Heart left ventricle (tissue), 13 donors: ENCODE measurements at regions not wholly inside any gene's neighbourhood (a gene's known extent, or its start where the extent isn't known, plus 50 kb on each side); places are given as distances from the start of the nearest gene placed in this dataset.

ENCODE experiments used
- CTCF ChIP-seq, 12 donors: fragments of 200-600 bp; sonication (generic) in 4 of 12; IDR thresholded peaks; one replicate each; pipeline versions ENCODE4 v1.5.0 to v1.8.0; 2018 to 2022; ENCODE audit warnings: antibody characterized with exemption in 12 of 12, mild to moderate bottlenecking in 5 of 12
- POLR2A ChIP-seq, 2 donors: fragments of 450-650 bp; IDR thresholded peaks; one replicate each; pipeline ENCODE4 v1.6.1; 2017; ENCODE audit warnings: antibody characterized with exemption in 2 of 2, mild to moderate bottlenecking in 2 of 2, moderate library complexity in 2 of 2
- donor health status: ischemic (EF 13 %, LVEDD 7.1; RV severe dilation, severe dysfunction).
- donor health status: DM: no; HTN: yes; CAD: no.
- donor health status: DM: no; HTN: no; CAD: no.
- donor health status: ischemic (EF 25% LVEDD 6.9; RV normal size, moderate dysfunction).
- donor health status: ischemic (EF 25% LVEDD 5.7; RV mildly dilated, moderate dysfunction).
- donor health status: ischemic (EF 35%, LVEDD 5.7; RV mildly dilated, moderate dysfunction).
- donor health status: nonischemic (EF 11% LVEDD 7.7; RV severe dilation, severe dysfunction).
- donor health status: DM: yes; HTN: yes; CAD: no.
- donor health status: PGD.
- donor health status: ischemic (EF 29% LVEDD 5.4; RV normal size, mild dysfunction).
- donor health status: nonischemic (EF 23%, LVEDD 6.1; RV moderate dilation, normal function).

DNA sequence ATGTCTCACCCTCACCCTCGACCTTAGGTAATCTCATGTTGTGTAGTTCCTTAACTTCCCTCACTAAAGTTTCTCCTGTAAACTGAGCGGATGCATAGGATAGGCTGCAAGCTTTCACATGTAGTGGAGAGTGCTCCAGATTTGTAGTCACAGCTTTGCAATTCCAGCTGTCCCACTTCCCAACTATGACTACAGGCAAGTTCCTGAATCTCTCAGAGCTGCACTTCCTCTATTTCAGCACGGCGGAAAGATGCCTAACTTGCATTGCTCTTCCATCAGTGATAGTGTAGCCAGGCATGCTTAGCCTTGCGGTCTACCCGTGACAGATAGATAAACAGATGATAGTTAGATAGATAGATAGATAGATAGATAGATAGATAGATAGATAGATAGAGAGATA, 183.1 kb upstream of the CCDC68 start:
- TF ChIP-seq CTCF (IDR thresholded peaks at IDR 0.05) (no peak), POLR2A (IDR thresholded peaks at IDR 0.05) (no peak)
